Trophoblast cell (in vitro differentiated cells and primary cell): ENCODE measurements at regions not wholly inside any gene's neighbourhood (a gene's known extent, or its start where the extent isn't known, plus 50 kb on each side); places are given as distances from the start of the nearest gene placed in this dataset.

Experiments
- DNase-seq, 2 donors: peaks; one replicate each; pipeline ENCODE4 v3.0.0-alpha.2; 2016
- H2AFZ ChIP-seq: 2 replicates; pipeline ENCODE4 v1.6.1; 2013; ENCODE audit warnings: low read length, moderate library complexity, mild to moderate bottlenecking; ENCODE audit not compliant: insufficient read depth, poor library complexity
- H2AK5ac ChIP-seq: 2 replicates; pipeline ENCODE4 v1.6.1; 2013; ENCODE audit warnings: mild to moderate bottlenecking, low read length
- H2BK120ac ChIP-seq: 2 replicates; pipeline ENCODE4 v1.6.1; 2013; ENCODE audit warnings: low read length, mild to moderate bottlenecking, moderate library complexity; ENCODE audit not compliant: insufficient read depth, poor library complexity
- H2BK12ac ChIP-seq: 2 replicates; pipeline ENCODE4 v1.6.1; 2013; ENCODE audit warnings: mild to moderate bottlenecking, low read length, moderate library complexity
- H2BK5ac ChIP-seq: 2 replicates; pipeline ENCODE4 v1.6.1; 2013; ENCODE audit warnings: low read length, low read depth, moderate library complexity, mild to moderate bottlenecking; ENCODE audit not compliant: poor library complexity
- H3K14ac ChIP-seq: 2 replicates; pipeline ENCODE4 v1.6.1; 2013; ENCODE audit warnings: mild to moderate bottlenecking, low read length
- H3K18ac ChIP-seq: 2 replicates; pipeline ENCODE4 v1.6.1; 2013; ENCODE audit warnings: mild to moderate bottlenecking, low read length
- H3K23ac ChIP-seq: 2 replicates; pipeline ENCODE4 v1.6.1; 2013; ENCODE audit warnings: low read length
- H3K27ac ChIP-seq: 2 replicates; pipeline ENCODE4 v1.5.1; 2013; ENCODE audit warnings: low read depth, mild to moderate bottlenecking, inconsistent platforms, low read length, moderate library complexity
- H3K27me3 ChIP-seq: 2 replicates; pipeline ENCODE4 v1.6.1; 2013; ENCODE audit warnings: inconsistent platforms, mild to moderate bottlenecking, low read length, moderate library complexity; ENCODE audit not compliant: insufficient read depth
- H3K36me3 ChIP-seq, 2 experiments: 1 replicate in 1 of 2; 2 replicates in 1 of 2; pipeline ENCODE4 v1.6.1; 2013; ENCODE audit warnings: low read length in 2 of 2, mild to moderate bottlenecking in 2 of 2, moderate library complexity in 1 of 2; ENCODE audit not compliant: insufficient read depth in 2 of 2, control insufficient read depth in 1 of 2
- H3K4ac ChIP-seq: 2 replicates; pipeline ENCODE4 v1.6.1; 2013; ENCODE audit warnings: low read depth, mild to moderate bottlenecking, low read length, moderate library complexity
- H3K4me1 ChIP-seq, 2 experiments: 1 replicate in 1 of 2; 2 replicates in 1 of 2; pipeline ENCODE4 v1.6.1; 2013; ENCODE audit warnings: low read length in 2 of 2, mild to moderate bottlenecking in 2 of 2, moderate library complexity in 1 of 2; ENCODE audit not compliant: insufficient read depth in 2 of 2, control insufficient read depth in 1 of 2
- H3K4me2 ChIP-seq: 2 replicates; pipeline ENCODE4 v1.6.1; 2013; ENCODE audit warnings: inconsistent platforms, mild to moderate bottlenecking, low read length, moderate library complexity
- H3K4me3 ChIP-seq: 2 replicates; pipeline ENCODE4 v1.5.1; 2013; ENCODE audit warnings: mild to moderate bottlenecking, low read depth, low read length, inconsistent platforms
- H3K79me1 ChIP-seq: one replicate; pipeline ENCODE4 v1.6.1; 2013; ENCODE audit warnings: low read length
- H3K79me2 ChIP-seq: 2 replicates; pipeline ENCODE4 v1.6.1; 2013; ENCODE audit warnings: low read length, mild to moderate bottlenecking; ENCODE audit not compliant: control insufficient read depth, insufficient read depth, poor library complexity
- H3K9ac ChIP-seq: 2 replicates; pipeline ENCODE4 v1.6.1; 2013; ENCODE audit warnings: mild to moderate bottlenecking, low read length
- H3K9me3 ChIP-seq: 2 replicates; pipeline ENCODE4 v1.6.1; 2013; ENCODE audit warnings: low read depth, mild to moderate bottlenecking, control low read depth, inconsistent platforms, low read length; ENCODE audit not compliant: insufficient read depth
- H4K12ac ChIP-seq: 2 replicates; pipeline ENCODE4 v1.6.1; 2013; ENCODE audit warnings: low read depth, mild to moderate bottlenecking, low read length, moderate library complexity
- H4K8ac ChIP-seq: 2 replicates; pipeline ENCODE4 v1.6.1; 2013; ENCODE audit warnings: low read depth, mild to moderate bottlenecking, low read length, moderate library complexity
- H4K91ac ChIP-seq: one replicate; pipeline ENCODE4 v1.6.1; 2013; ENCODE audit warnings: low read depth, mild to moderate bottlenecking, low read length, moderate library complexity
- WGBS: extraction: QIAGEN DNeasy Blood & Tissue Kit; methylation state at CpG from one replicate; pipeline ENCODE4 v1.1.7; 2013; ENCODE audit warnings: missing lambda C conversion rate; ENCODE audit not compliant: insufficient read length, insufficient coverage; ENCODE audit errors: extremely low coverage; 5-methylcytosine and 5-hydroxymethylcytosine counted together

GRCh38 chr1:96418969-96419368, 302.6 kb upstream of the PTBP2 start:
- Histone ChIP-seq H3K36me3 (no peaks in the 10 kb centered on the region), H3K4me2 (no peak overlapping the region), H2AK5ac (no peak overlapping the region), H3K9ac (no peak overlapping the region), H3K23ac (no peak overlapping the region), H3K9me3 (no peaks in the 10 kb centered on the region), H4K8ac (no peak overlapping the region), H3K27me3 (no peaks in the 10 kb centered on the region), H3K18ac (no peak overlapping the region), H4K91ac (no peak overlapping the region), H3K79me2 (no peaks in the 10 kb centered on the region), H2BK12ac (no peak overlapping the region), H4K12ac (no peak overlapping the region), H3K79me1 (no peaks in the 10 kb centered on the region), H3K4me1 (peaks cover 0 to 4% of the 10 kb centered on the region in 2 experiments), H2AFZ (no peak overlapping the region), H3K4me3 (no peak overlapping the region), H2BK5ac (no peak overlapping the region), H3K4ac (no peak overlapping the region), H3K27ac (no peak overlapping the region), H3K14ac (no peak overlapping the region), H2BK120ac (no peak overlapping the region)
- DNase-seq, result no peak
- WGBS, result no CpG with 5 or more reads among the region's 6 CpGs

- H3K27ac ChIP-seq, result no peak overlapping the region
- WGBS, result no CpG with 5 or more reads among the region's 1 CpG
Observed at GRCh38 chr1:96424877-96425276, 296.7 kb upstream of the PTBP2 start.

GRCh38 chr1:96425382-96426129, 296.0 kb upstream of the PTBP2 start:
- Histone ChIP-seq H4K8ac (no peak overlapping the region), H3K4ac (no peak overlapping the region), H3K27ac (no peak overlapping the region), H3K79me1 (no peaks in the 10 kb centered on the region), H2BK5ac (no peak overlapping the region), H2AK5ac (no peak overlapping the region), H2BK12ac (no peak overlapping the region), H3K4me2 (no peak overlapping the region), H3K27me3 (no peaks in the 10 kb centered on the region), H3K36me3 (no peaks in the 10 kb centered on the region), H3K23ac (no peak overlapping the region), H3K18ac (no peak overlapping the region), H2AFZ (no peak overlapping the region), H3K9me3 (no peaks in the 10 kb centered on the region), H3K14ac (no peak overlapping the region), H2BK120ac (no peak overlapping the region), H4K12ac (no peak overlapping the region), H3K9ac (no peak overlapping the region), H4K91ac (no peak overlapping the region), H3K79me2 (no peaks in the 10 kb centered on the region), H3K4me3 (no peak overlapping the region), H3K4me1 (no peaks in the 10 kb centered on the region)
- WGBS, result no CpG with 5 or more reads among the region's 5 CpGs
- DNase-seq, result no peak

More at GRCh38 chr1:96424877-96425276, 296.7 kb upstream of the PTBP2 start:
- no peak overlapping the region for H3K4me3 ChIP-seq
- no peak overlapping the region for H3K18ac ChIP-seq
- no peak overlapping the region for H2BK120ac ChIP-seq
- no peak overlapping the region for H2BK12ac ChIP-seq
- no peak overlapping the region for H2AFZ ChIP-seq
- no peaks in the 10 kb centered on the region for H3K4me1 ChIP-seq
- no peaks in the 10 kb centered on the region for H3K79me1 ChIP-seq
- no peak overlapping the region for H4K12ac ChIP-seq
- no peak overlapping the region for H4K8ac ChIP-seq
- no peak overlapping the region for H4K91ac ChIP-seq
- H3K79me2 ChIP-seq, result no peaks in the 10 kb centered on the region
- no peaks in the 10 kb centered on the region for H3K27me3 ChIP-seq
- H3K14ac ChIP-seq, result no peak overlapping the region
- H3K9ac ChIP-seq, result no peak overlapping the region
- H3K4me2 ChIP-seq, result no peak overlapping the region
- no peaks in the 10 kb centered on the region for H3K9me3 ChIP-seq
- H3K4ac ChIP-seq, result no peak overlapping the region
- no peaks in the 10 kb centered on the region for H3K36me3 ChIP-seq
- no peak overlapping the region for H2AK5ac ChIP-seq
- H3K23ac ChIP-seq, result no peak overlapping the region
- no peak overlapping the region for H2BK5ac ChIP-seq
- no peak for DNase-seq

GRCh38 chr1:96427616-96428015, 294.0 kb upstream of the PTBP2 start:
- H3K36me3 ChIP-seq, result no peaks in the 10 kb centered on the region
- H3K4me2 ChIP-seq, result no peak overlapping the region
- H2BK120ac ChIP-seq, result no peak overlapping the region
- no peak overlapping the region for H4K12ac ChIP-seq
- no peak overlapping the region for H2AK5ac ChIP-seq
- H3K14ac ChIP-seq, result no peak overlapping the region
- H3K9ac ChIP-seq, result no peak overlapping the region
- no peak overlapping the region for H3K18ac ChIP-seq
- H3K79me2 ChIP-seq, result no peaks in the 10 kb centered on the region
- no peak overlapping the region for H3K23ac ChIP-seq
- H3K4me3 ChIP-seq, result no peak overlapping the region
- no peak overlapping the region for H3K4ac ChIP-seq
- no peak overlapping the region for H3K27ac ChIP-seq
- no peak for DNase-seq
- H2BK12ac ChIP-seq, result no peak overlapping the region
- no peak overlapping the region for H2BK5ac ChIP-seq
- no peak overlapping the region for H4K91ac ChIP-seq
- no peaks in the 10 kb centered on the region for H3K4me1 ChIP-seq
- H3K27me3 ChIP-seq, result no peaks in the 10 kb centered on the region
- H2AFZ ChIP-seq, result no peak overlapping the region
- no peak overlapping the region for H4K8ac ChIP-seq
- no peaks in the 10 kb centered on the region for H3K79me1 ChIP-seq
- no CpG with 5 or more reads among the region's 2 CpGs for WGBS
- no peaks in the 10 kb centered on the region for H3K9me3 ChIP-seq
